ENCODE measurements at regions not wholly inside any gene's neighbourhood (a gene's known extent, or its start where the extent isn't known, plus 50 kb on each side); places are given as distances from the start of the nearest gene placed in this dataset.

GRCh38 chr4:33150525-33150910, 2430.3 kb downstream of the PCDH7 start:
- CTCF ChIA-PET: no interaction called here
- no TSS peak for BruUV-seq (replicated peaks)
- no peaks in the 10 kb centered on the region for H3K27me3 ChIP-seq (ENCODE audit: control insufficient read depth, insufficient read depth, low read length)
- H3K4me3 ChIP-seq (ENCODE audit: low read depth in 2 of 2, low read length in 2 of 2): no peak overlapping the region
- TF ChIP-seq TCF7L2 (IDR thresholded peaks at IDR 0.05; ENCODE audit: low read depth, low read length): no peak
- no peak for TF ChIP-seq POLR2AphosphoS5 (IDR thresholded peaks at IDR 0.05; ENCODE audit: low read depth, low read length)
- TF ChIP-seq, protein P1, sequence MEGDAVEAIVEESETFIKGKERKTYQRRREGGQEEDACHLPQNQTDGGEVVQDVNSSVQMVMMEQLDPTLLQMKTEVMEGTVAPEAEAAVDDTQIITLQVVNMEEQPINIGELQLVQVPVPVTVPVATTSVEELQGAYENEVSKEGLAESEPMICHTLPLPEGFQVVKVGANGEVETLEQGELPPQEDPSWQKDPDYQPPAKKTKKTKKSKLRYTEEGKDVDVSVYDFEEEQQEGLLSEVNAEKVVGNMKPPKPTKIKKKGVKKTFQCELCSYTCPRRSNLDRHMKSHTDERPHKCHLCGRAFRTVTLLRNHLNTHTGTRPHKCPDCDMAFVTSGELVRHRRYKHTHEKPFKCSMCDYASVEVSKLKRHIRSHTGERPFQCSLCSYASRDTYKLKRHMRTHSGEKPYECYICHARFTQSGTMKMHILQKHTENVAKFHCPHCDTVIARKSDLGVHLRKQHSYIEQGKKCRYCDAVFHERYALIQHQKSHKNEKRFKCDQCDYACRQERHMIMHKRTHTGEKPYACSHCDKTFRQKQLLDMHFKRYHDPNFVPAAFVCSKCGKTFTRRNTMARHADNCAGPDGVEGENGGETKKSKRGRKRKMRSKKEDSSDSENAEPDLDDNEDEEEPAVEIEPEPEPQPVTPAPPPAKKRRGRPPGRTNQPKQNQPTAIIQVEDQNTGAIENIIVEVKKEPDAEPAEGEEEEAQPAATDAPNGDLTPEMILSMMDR (IDR thresholded peaks at IDR 0.05): no peak
- TF ChIP-seq SIN3A (IDR thresholded peaks at IDR 0.05; ENCODE audit: borderline replicate concordance, insufficient read depth, low read depth, low read length): no peak
- TF ChIP-seq REST (IDR thresholded peaks at IDR 0.05; ENCODE audit: insufficient read depth in 1 of 2, low read depth in 2 of 2, low read length in 1 of 2): no peak
- intact Hi-C loops (cut with micrococcal nuclease; ENCODE audit: unreplicated experiment): no loop called here
- in situ Hi-C loops (cut with HindIII; ENCODE audit: low pct_unique_long_range_greater_than_20kb, low sequenced_read_pairs): no loop called here
- H3K9me3 ChIP-seq (ENCODE audit: control insufficient read depth, insufficient read depth, low read depth, low read length): 0 out of 2 replicates have a peak, but pooled peaks cover 2% of the 10 kb centered on the region
- no peaks in the 10 kb centered on the region for H3K36me3 ChIP-seq (ENCODE audit: control insufficient read depth, insufficient read depth, low read length)
- no peak for ATAC-seq
- no peak for DNase-seq (ENCODE audit: low read depth, low spot score)
- H3K27ac ChIP-seq (ENCODE audit: low read length): no peak overlapping the region
- POLR2A ChIA-PET: no interaction called here
- H3K4me1 ChIP-seq (ENCODE audit: control insufficient read depth, insufficient read depth, low read length): no peaks in the 10 kb centered on the region

DNA sequence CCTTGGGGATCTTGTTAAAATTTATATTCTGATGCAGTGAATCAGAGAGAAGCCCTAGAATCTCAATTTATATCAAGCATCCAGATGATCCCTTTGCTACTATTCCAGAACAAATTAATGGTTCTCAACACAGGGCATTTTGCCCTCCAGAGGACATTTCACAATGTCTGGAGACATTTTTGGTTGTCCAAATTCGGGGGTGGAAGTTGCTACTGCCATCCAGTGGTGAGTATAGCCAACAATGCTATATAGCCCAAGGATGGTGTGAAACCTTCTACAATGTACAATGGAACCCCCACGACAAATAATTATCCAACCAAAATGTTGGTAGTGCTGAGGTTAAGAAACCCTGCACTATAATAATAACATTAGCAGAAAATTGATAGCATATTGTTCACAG, 2440.0 kb downstream of the PCDH7 start:
- DNase-seq (ENCODE audit: low read depth, low spot score) (no peak), ATAC-seq (no peak)
- Histone ChIP-seq H3K27me3 (ENCODE audit: control insufficient read depth, insufficient read depth, low read length) (no peaks in the 10 kb centered on the region), H3K4me1 (ENCODE audit: control insufficient read depth, insufficient read depth, low read length) (no peaks in the 10 kb centered on the region), H3K27ac (ENCODE audit: low read length) (no peak overlapping the region), H3K36me3 (ENCODE audit: control insufficient read depth, insufficient read depth, low read length) (no peaks in the 10 kb centered on the region), H3K4me3 (ENCODE audit: low read depth in 2 of 2, low read length in 2 of 2) (no peak overlapping the region), H3K9me3 (ENCODE audit: control insufficient read depth, insufficient read depth, low read depth, low read length) (0 out of 2 replicates have a peak, but pooled peaks cover 5% of the 10 kb centered on the region)
- in situ Hi-C loops (cut with HindIII; ENCODE audit: low pct_unique_long_range_greater_than_20kb, low sequenced_read_pairs): no loop called here
- no TSS peak for BruUV-seq (replicated peaks)
- intact Hi-C loops (cut with micrococcal nuclease; ENCODE audit: unreplicated experiment): no loop called here
- no peak for TF ChIP-seq REST (IDR thresholded peaks at IDR 0.05; ENCODE audit: insufficient read depth in 1 of 2, low read depth in 2 of 2, low read length in 1 of 2)
- TF ChIP-seq, protein P1 (IDR thresholded peaks at IDR 0.05): peak; percentile 36
- POLR2A ChIA-PET: no interaction called here
- CTCF ChIA-PET: no interaction called here

Data from Panc1 (cell line).